ENCODE measurements at regions not wholly inside any gene's neighbourhood (a gene's known extent, or its start where the extent isn't known, plus 50 kb on each side); places are given as distances from the start of the nearest gene placed in this dataset.

GRCh38 chr5:104444656-104445055 lies 882.1 kb upstream of the NUDT12 start:
- Histone ChIP-seq H3K9ac (ENCODE audit: insufficient read length) (no peak overlapping the region), H3K4me3 (no peak overlapping the region), H3K9me3 (ENCODE audit: low read depth, low read length) (no peaks in the 10 kb centered on the region), H3K36me3 (ENCODE audit: insufficient read depth, low read length) (no peaks in the 10 kb centered on the region), H3K27ac (no peak overlapping the region)
- TF ChIP-seq EZH2 (IDR thresholded peaks at IDR 0.05): no peak
- TF ChIP-seq POLR2AphosphoS5 (IDR thresholded peaks at IDR 0.05; ENCODE audit: borderline replicate concordance, low read depth, low read length): no peak
- TF ChIP-seq FOXP2 (optimal IDR thresholded peaks at IDR 0.05; ENCODE audit: control extremely low read depth, extremely low read length, insufficient read depth): no peak
- no peak for DNase-seq (ENCODE audit: low read depth, low spot score)

- DNase-seq (ENCODE audit: low read depth, low spot score): no peak
- Histone ChIP-seq H3K27ac (no peak overlapping the region), H3K36me3 (ENCODE audit: insufficient read depth, low read length) (no peaks in the 10 kb centered on the region), H3K4me3 (no peak overlapping the region), H3K9ac (ENCODE audit: insufficient read length) (no peak overlapping the region), H3K9me3 (ENCODE audit: low read depth, low read length) (no peaks in the 10 kb centered on the region)
- TF ChIP-seq EZH2 (IDR thresholded peaks at IDR 0.05) (no peak), FOXP2 (optimal IDR thresholded peaks at IDR 0.05; ENCODE audit: control extremely low read depth, extremely low read length, insufficient read depth) (no peak), POLR2AphosphoS5 (IDR thresholded peaks at IDR 0.05; ENCODE audit: borderline replicate concordance, low read depth, low read length) (no peak)
Measured at GRCh38 chr5:104443706-104444105, 881.1 kb upstream of the NUDT12 start.

GRCh38 chr5:104431981-104432380 lies 869.4 kb upstream of the NUDT12 start:
- DNase-seq (ENCODE audit: low read depth, low spot score): no peak

GRCh38 chr5:104431002-104431620 lies 868.5 kb upstream of the NUDT12 start:
- Histone ChIP-seq H3K36me3 (ENCODE audit: insufficient read depth, low read length) (no peaks in the 10 kb centered on the region), H3K9me3 (ENCODE audit: low read depth, low read length) (no peaks in the 10 kb centered on the region), H3K27ac (no peak overlapping the region), H3K4me3 (no peak overlapping the region), H3K9ac (ENCODE audit: insufficient read length) (no peak overlapping the region)
- TF ChIP-seq FOXP2 (optimal IDR thresholded peaks at IDR 0.05; ENCODE audit: control extremely low read depth, extremely low read length, insufficient read depth): no peak
- TF ChIP-seq POLR2AphosphoS5 (IDR thresholded peaks at IDR 0.05; ENCODE audit: borderline replicate concordance, low read depth, low read length): no peak
- no peak for TF ChIP-seq EZH2 (IDR thresholded peaks at IDR 0.05)
- DNase-seq (ENCODE audit: low read depth, low spot score): no peak

More at GRCh38 chr5:104431981-104432380, 869.4 kb upstream of the NUDT12 start:
- Histone ChIP-seq H3K9ac (ENCODE audit: insufficient read length) (no peak overlapping the region), H3K36me3 (ENCODE audit: insufficient read depth, low read length) (no peaks in the 10 kb centered on the region), H3K9me3 (ENCODE audit: low read depth, low read length) (no peaks in the 10 kb centered on the region), H3K4me3 (no peak overlapping the region), H3K27ac (no peak overlapping the region)
- TF ChIP-seq FOXP2 (optimal IDR thresholded peaks at IDR 0.05; ENCODE audit: control extremely low read depth, extremely low read length, insufficient read depth) (no peak), EZH2 (IDR thresholded peaks at IDR 0.05) (no peak), POLR2AphosphoS5 (IDR thresholded peaks at IDR 0.05; ENCODE audit: borderline replicate concordance, low read depth, low read length) (no peak)

- no peaks in the 10 kb centered on the region for H3K9me3 ChIP-seq (ENCODE audit: low read depth, low read length)
- no peak overlapping the region for H3K4me3 ChIP-seq
- TF ChIP-seq POLR2AphosphoS5 (IDR thresholded peaks at IDR 0.05; ENCODE audit: borderline replicate concordance, low read depth, low read length): no peak
- TF ChIP-seq FOXP2 (optimal IDR thresholded peaks at IDR 0.05; ENCODE audit: control extremely low read depth, extremely low read length, insufficient read depth): no peak
- TF ChIP-seq EZH2 (IDR thresholded peaks at IDR 0.05): no peak
- no peaks in the 10 kb centered on the region for H3K36me3 ChIP-seq (ENCODE audit: insufficient read depth, low read length)
- no peak overlapping the region for H3K27ac ChIP-seq
- no peak for DNase-seq (ENCODE audit: low read depth, low spot score)
- no peak overlapping the region for H3K9ac ChIP-seq (ENCODE audit: insufficient read length)
Measured at GRCh38 chr5:104429911-104430310, 867.3 kb upstream of the NUDT12 start.

GRCh38 chr5:104421431-104421830 lies 858.8 kb upstream of the NUDT12 start:
- Histone ChIP-seq H3K27ac (no peak overlapping the region), H3K9me3 (ENCODE audit: low read depth, low read length) (no peaks in the 10 kb centered on the region), H3K36me3 (ENCODE audit: insufficient read depth, low read length) (no peaks in the 10 kb centered on the region), H3K9ac (ENCODE audit: insufficient read length) (no peak overlapping the region), H3K4me3 (no peak overlapping the region)
- DNase-seq (ENCODE audit: low read depth, low spot score): no peak
- TF ChIP-seq FOXP2 (optimal IDR thresholded peaks at IDR 0.05; ENCODE audit: control extremely low read depth, extremely low read length, insufficient read depth) (no peak), POLR2AphosphoS5 (IDR thresholded peaks at IDR 0.05; ENCODE audit: borderline replicate concordance, low read depth, low read length) (no peak), EZH2 (IDR thresholded peaks at IDR 0.05) (no peak)

- Histone ChIP-seq H3K4me3 (no peak overlapping the region), H3K36me3 (ENCODE audit: insufficient read depth, low read length) (no peaks in the 10 kb centered on the region), H3K27ac (no peak overlapping the region), H3K9ac (ENCODE audit: insufficient read length) (no peak overlapping the region), H3K9me3 (ENCODE audit: low read depth, low read length) (no peaks in the 10 kb centered on the region)
- DNase-seq (ENCODE audit: low read depth, low spot score): no peak
- TF ChIP-seq FOXP2 (optimal IDR thresholded peaks at IDR 0.05; ENCODE audit: control extremely low read depth, extremely low read length, insufficient read depth) (no peak), EZH2 (IDR thresholded peaks at IDR 0.05) (no peak)
Measured at GRCh38 chr5:104418056-104418455, 855.5 kb upstream of the NUDT12 start.

GRCh38 chr5:104412649-104413240 lies 850.2 kb upstream of the NUDT12 start:
- no peak for DNase-seq (ENCODE audit: low read depth, low spot score)

More at GRCh38 chr5:104412649-104413240, 850.2 kb upstream of the NUDT12 start:
- Histone ChIP-seq H3K4me3 (no peak overlapping the region), H3K9ac (ENCODE audit: insufficient read length) (no peak overlapping the region), H3K27ac (no peak overlapping the region), H3K9me3 (ENCODE audit: low read depth, low read length) (no peaks in the 10 kb centered on the region), H3K36me3 (ENCODE audit: insufficient read depth, low read length) (no peaks in the 10 kb centered on the region)
- TF ChIP-seq POLR2AphosphoS5 (IDR thresholded peaks at IDR 0.05; ENCODE audit: borderline replicate concordance, low read depth, low read length) (no peak), FOXP2 (optimal IDR thresholded peaks at IDR 0.05; ENCODE audit: control extremely low read depth, extremely low read length, insufficient read depth) (no peak), EZH2 (IDR thresholded peaks at IDR 0.05) (no peak)

Measured in SK-N-MC (cell line).